IPS DF 4.7 (cell line): ENCODE measurements at regions not wholly inside any gene's neighbourhood (a gene's known extent, or its start where the extent isn't known, plus 50 kb on each side); places are given as distances from the start of the nearest gene placed in this dataset.
"Not testable (repeated sequence)": the region's sequence is repeated elsewhere in the genome, so short reads cannot be mapped to it uniquely, and the experiment has no call there.

Experiments used
- DNase-seq: peaks from one replicate; pipeline ENCODE4 v3.0.0-alpha.2; 2013; ENCODE audit warnings: low spot score; ENCODE audit errors: extremely low read depth

- DNase-seq: no peak
Observed at GRCh38 chr2:173715441-173715840, 249.7 kb downstream of the SP3 start.

GRCh38 chr2:173716458-173717052 is 248.6 kb downstream of the SP3 start:
- no peak for DNase-seq

GRCh38 chr2:173719471-173719870 is 245.7 kb downstream of the SP3 start:
- no peak for DNase-seq

GRCh38 chr2:173720306-173720705 is 244.9 kb downstream of the SP3 start:
- DNase-seq: no peak

- DNase-seq: no peak
Observed at GRCh38 chr2:173734797-173735196, 230.4 kb downstream of the SP3 start.

- DNase-seq: not testable (repeated sequence)
Observed at GRCh38 chr2:173737954-173738575, 227.1 kb downstream of the SP3 start.

GRCh38 chr2:173739006-173739405 is 226.2 kb downstream of the SP3 start:
- DNase-seq: no peak

- DNase-seq: no peak
Observed at GRCh38 chr2:173740639-173741038, 224.5 kb downstream of the SP3 start.

- DNase-seq: no peak
Observed at GRCh38 chr2:173741759-173742158, 223.4 kb downstream of the SP3 start.

- no peak for DNase-seq
Observed at GRCh38 chr2:173747035-173747434, 218.1 kb downstream of the SP3 start.

GRCh38 chr2:173749315-173749714 is 215.9 kb downstream of the SP3 start:
- DNase-seq: no peak

- DNase-seq: no peak
Observed at GRCh38 chr2:173750353-173750801, 214.8 kb downstream of the SP3 start.

- no peak for DNase-seq
Observed at GRCh38 chr2:173750831-173751230, 214.3 kb downstream of the SP3 start.

- no peak for DNase-seq
Observed at GRCh38 chr2:173751245-173751975, 213.8 kb downstream of the SP3 start.

GRCh38 chr2:173752152-173752551 is 213.0 kb downstream of the SP3 start:
- no peak for DNase-seq

GRCh38 chr2:173753441-173753840 is 211.7 kb downstream of the SP3 start:
- no peak for DNase-seq

- no peak for DNase-seq
Observed at GRCh38 chr2:173754165-173754564, 211.0 kb downstream of the SP3 start.

- no peak for DNase-seq
Observed at GRCh38 chr2:173754837-173755236, 210.3 kb downstream of the SP3 start.

- no peak for DNase-seq
Observed at GRCh38 chr2:173755798-173756197, 209.4 kb downstream of the SP3 start.

GRCh38 chr2:173759959-173760358 is 205.2 kb downstream of the SP3 start:
- DNase-seq: no peak

GRCh38 chr2:173760553-173760952 is 204.6 kb downstream of the SP3 start:
- no peak for DNase-seq

GRCh38 chr2:173761603-173762119 is 203.5 kb downstream of the SP3 start:
- DNase-seq: no peak
